ENCODE measurements at regions not wholly inside any gene's neighbourhood (a gene's known extent, or its start where the extent isn't known, plus 50 kb on each side); places are given as distances from the start of the nearest gene placed in this dataset.

DNA sequence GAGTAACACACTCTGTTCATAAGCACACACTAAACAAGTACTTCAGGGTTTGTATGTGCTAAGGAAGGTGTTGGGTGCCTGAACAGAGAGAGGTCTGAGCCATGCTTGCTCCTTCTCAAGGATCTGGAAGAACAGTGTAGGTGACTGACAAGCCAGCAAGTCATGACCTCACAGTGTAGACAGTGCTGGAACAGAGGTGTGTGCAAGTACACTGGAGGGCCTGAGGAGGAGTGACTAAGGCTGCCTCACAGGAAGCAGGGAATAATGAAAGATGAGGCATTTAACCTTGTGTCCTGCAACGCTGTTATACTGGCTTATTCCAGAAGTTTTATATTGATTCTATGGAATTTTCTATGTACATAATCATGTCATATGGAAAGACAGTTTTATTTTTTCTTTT, 83.9 kb downstream of the TMEM174 start:
- TF ChIP-seq FOS (IDR thresholded peaks at IDR 0.05; ENCODE audit: borderline replicate concordance, insufficient read depth, low read length) (peak; percentile 36), EZH2 (IDR thresholded peaks at IDR 0.05; ENCODE audit: borderline replicate concordance, low read depth, low read length, severe bottlenecking) (no peak), JUN (IDR thresholded peaks at IDR 0.05; ENCODE audit: borderline replicate concordance, insufficient read depth, insufficient read length, low read depth) (no peak)
- Histone ChIP-seq H3K4me2 (ENCODE audit: insufficient read depth, low read length) (no peak overlapping the region), H3K4me1 (ENCODE audit: control insufficient read depth, extremely low read depth, insufficient read depth, low read length) (no peaks in the 10 kb centered on the region), H3K27ac (ENCODE audit: insufficient read depth, low read depth, low read length) (no peak overlapping the region), H3K4me3 (replicated peaks in 1 of 3; ENCODE audit: insufficient read depth in 1 of 3, low read depth in 1 of 3, low read length in 3 of 3) (no peak overlapping the region), H3K79me2 (ENCODE audit: control insufficient read depth, insufficient read depth, low read length) (no peaks in the 10 kb centered on the region), H3K9me1 (replicated peaks; ENCODE audit: control insufficient read depth, extremely low read depth, insufficient read depth, low read length) (no peaks in the 10 kb centered on the region), H3K36me3 (ENCODE audit: control insufficient read depth in 2 of 2, extremely low read depth in 1 of 2, insufficient read depth in 2 of 2, low read length in 2 of 2) (no peaks in the 10 kb centered on the region), H3K9me3 (replicated peaks; ENCODE audit: control insufficient read depth, insufficient read depth, low read length) (peaks cover 2% of the 10 kb centered on the region), H4K20me1 (replicated peaks; ENCODE audit: control insufficient read depth, extremely low read depth, insufficient read depth, low read length) (no peaks in the 10 kb centered on the region), H3K27me3 (ENCODE audit: control insufficient read depth in 2 of 2, insufficient read depth in 2 of 2, low read length in 2 of 2) (peaks cover 43 to 53% of the 10 kb centered on the region in 2 experiments), H3K9ac (replicated peaks; ENCODE audit: extremely low read depth, insufficient read depth, low read length) (no peak overlapping the region), H2AFZ (ENCODE audit: low read depth, low read length) (no peak overlapping the region)
- ChIA-PET CTCF (interaction anchor here (1.8 kb wide), 1 partner anchor 41 kb away, joined by 6 read pairs; no protein-coding TSS in a partner anchor), POLR2A (no interaction called here)
- DNase-seq (ENCODE audit: low read depth, low spot score), result no peak
- dilution Hi-C loops (cut with MboI; ENCODE audit: extremely low pct_ligation_motif_present, low sequenced_read_pairs), result no loop called here
- FAIRE-seq, result no peak
- BruUV-seq (replicated peaks), result no TSS peak
- intact Hi-C loops (cut with micrococcal nuclease), result no loop called here

DNA sequence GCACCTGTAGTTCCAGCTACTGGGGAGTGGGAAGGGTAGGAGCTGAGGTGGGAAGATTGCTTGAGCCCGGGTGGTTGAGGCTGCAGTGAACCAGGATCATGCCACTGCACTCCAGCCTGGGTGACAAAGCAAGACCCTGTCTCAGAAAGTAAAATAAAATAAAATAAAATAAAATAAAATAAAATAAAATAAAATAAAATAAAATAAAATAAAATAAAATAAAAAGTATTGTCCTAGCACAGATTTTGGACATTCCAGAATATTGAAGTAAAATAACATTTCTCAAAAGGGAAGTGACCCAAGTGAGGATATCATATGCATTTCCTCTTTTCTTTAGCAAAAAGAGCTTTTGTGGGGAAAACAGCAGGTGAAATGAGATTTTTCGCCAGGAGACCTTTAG, 83.5 kb downstream of the TMEM174 start:
- no peak overlapping the region for H3K4me2 ChIP-seq (ENCODE audit: insufficient read depth, low read length)
- peaks cover 43 to 52% of the 10 kb centered on the region in 2 experiments for H3K27me3 ChIP-seq (ENCODE audit: control insufficient read depth in 2 of 2, insufficient read depth in 2 of 2, low read length in 2 of 2)
- no TSS peak for BruUV-seq (replicated peaks)
- no peak overlapping the region for H2AFZ ChIP-seq (ENCODE audit: low read depth, low read length)
- POLR2A ChIA-PET, result no interaction called here
- H3K9ac ChIP-seq (replicated peaks; ENCODE audit: extremely low read depth, insufficient read depth, low read length), result no peak overlapping the region
- intact Hi-C loops (cut with micrococcal nuclease), result no loop called here
- TF ChIP-seq, protein P1, sequence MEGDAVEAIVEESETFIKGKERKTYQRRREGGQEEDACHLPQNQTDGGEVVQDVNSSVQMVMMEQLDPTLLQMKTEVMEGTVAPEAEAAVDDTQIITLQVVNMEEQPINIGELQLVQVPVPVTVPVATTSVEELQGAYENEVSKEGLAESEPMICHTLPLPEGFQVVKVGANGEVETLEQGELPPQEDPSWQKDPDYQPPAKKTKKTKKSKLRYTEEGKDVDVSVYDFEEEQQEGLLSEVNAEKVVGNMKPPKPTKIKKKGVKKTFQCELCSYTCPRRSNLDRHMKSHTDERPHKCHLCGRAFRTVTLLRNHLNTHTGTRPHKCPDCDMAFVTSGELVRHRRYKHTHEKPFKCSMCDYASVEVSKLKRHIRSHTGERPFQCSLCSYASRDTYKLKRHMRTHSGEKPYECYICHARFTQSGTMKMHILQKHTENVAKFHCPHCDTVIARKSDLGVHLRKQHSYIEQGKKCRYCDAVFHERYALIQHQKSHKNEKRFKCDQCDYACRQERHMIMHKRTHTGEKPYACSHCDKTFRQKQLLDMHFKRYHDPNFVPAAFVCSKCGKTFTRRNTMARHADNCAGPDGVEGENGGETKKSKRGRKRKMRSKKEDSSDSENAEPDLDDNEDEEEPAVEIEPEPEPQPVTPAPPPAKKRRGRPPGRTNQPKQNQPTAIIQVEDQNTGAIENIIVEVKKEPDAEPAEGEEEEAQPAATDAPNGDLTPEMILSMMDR (IDR thresholded peaks at IDR 0.05; ENCODE audit: extremely low read depth in 1 of 2, insufficient read depth in 1 of 2, low read depth in 1 of 2, low read length in 2 of 2), result no peak
- no peak for TF ChIP-seq JUN (IDR thresholded peaks at IDR 0.05; ENCODE audit: borderline replicate concordance, insufficient read depth, insufficient read length, low read depth)
- TF ChIP-seq POLR2A (IDR thresholded peaks at IDR 0.05; ENCODE audit: low read depth, low read length), result no peak
- TF ChIP-seq MYC (IDR thresholded peaks at IDR 0.05; ENCODE audit: low read depth, low read length), result no peak
- TF ChIP-seq, protein P2, sequence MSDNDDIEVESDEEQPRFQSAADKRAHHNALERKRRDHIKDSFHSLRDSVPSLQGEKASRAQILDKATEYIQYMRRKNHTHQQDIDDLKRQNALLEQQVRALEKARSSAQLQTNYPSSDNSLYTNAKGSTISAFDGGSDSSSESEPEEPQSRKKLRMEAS (IDR thresholded peaks at IDR 0.05; ENCODE audit: insufficient read depth, insufficient read length), result no peak
- no peak for TF ChIP-seq FOS (IDR thresholded peaks at IDR 0.05; ENCODE audit: borderline replicate concordance, insufficient read depth, low read length)
- TF ChIP-seq EZH2 (IDR thresholded peaks at IDR 0.05; ENCODE audit: borderline replicate concordance, low read depth, low read length, severe bottlenecking), result no peak
- TF ChIP-seq POLR2AphosphoS5 (IDR thresholded peaks at IDR 0.05; ENCODE audit: insufficient read depth, low read depth, low read length), result no peak
- no peak for TF ChIP-seq GATA2 (IDR thresholded peaks at IDR 0.05; ENCODE audit: insufficient read depth, insufficient read length, low read depth, low read length)
- H3K79me2 ChIP-seq (ENCODE audit: control insufficient read depth, insufficient read depth, low read length), result no peaks in the 10 kb centered on the region
- peaks cover 2% of the 10 kb centered on the region for H3K9me3 ChIP-seq (replicated peaks; ENCODE audit: control insufficient read depth, insufficient read depth, low read length)
- no peaks in the 10 kb centered on the region for H3K36me3 ChIP-seq (ENCODE audit: control insufficient read depth in 2 of 2, extremely low read depth in 1 of 2, insufficient read depth in 2 of 2, low read length in 2 of 2)
- H4K20me1 ChIP-seq (replicated peaks; ENCODE audit: control insufficient read depth, extremely low read depth, insufficient read depth, low read length), result no peaks in the 10 kb centered on the region
- dilution Hi-C loops (cut with MboI; ENCODE audit: extremely low pct_ligation_motif_present, low sequenced_read_pairs), result no loop called here
- H3K27ac ChIP-seq (ENCODE audit: insufficient read depth, low read depth, low read length), result no peak overlapping the region
- no peak for FAIRE-seq
- H3K4me3 ChIP-seq (replicated peaks in 1 of 3; ENCODE audit: insufficient read depth in 1 of 3, low read depth in 1 of 3, low read length in 3 of 3), result no peak overlapping the region
- CTCF ChIA-PET, result interaction anchor here (1.8 kb wide), 1 partner anchor 40 kb away, joined by 6 read pairs; no protein-coding TSS in a partner anchor
- H3K9me1 ChIP-seq (replicated peaks; ENCODE audit: control insufficient read depth, extremely low read depth, insufficient read depth, low read length), result no peaks in the 10 kb centered on the region
- no peak for DNase-seq (ENCODE audit: low read depth, low spot score)
- no peaks in the 10 kb centered on the region for H3K4me1 ChIP-seq (ENCODE audit: control insufficient read depth, extremely low read depth, insufficient read depth, low read length)
